Tibial nerve (tissue), 4 donors: ENCODE measurements at regions not wholly inside any gene's neighbourhood (a gene's known extent, or its start where the extent isn't known, plus 50 kb on each side); places are given as distances from the start of the nearest gene placed in this dataset.

ENCODE experiments used
- CTCF ChIP-seq, 5 experiments: fragments of 200-600 bp in 3 of 5; fragments of 450-650 bp in 2 of 5; sonication (generic) in 3 of 5; IDR thresholded peaks; one replicate each; pipeline ENCODE4 v1.5.1; 2016 to 2019; ENCODE audit warnings: antibody characterized with exemption in 5 of 5, mild to moderate bottlenecking in 3 of 5, moderate library complexity in 2 of 5
- EP300 ChIP-seq, 2 donors: sonication (generic); formaldehyde crosslinking; IDR thresholded peaks; one replicate each; pipeline ENCODE4 v1.6.1; 2017; ENCODE audit warnings: antibody characterized with exemption in 2 of 2, mild to moderate bottlenecking in 1 of 2

- TF ChIP-seq CTCF (IDR thresholded peaks at IDR 0.05) (no peak), EP300 (IDR thresholded peaks at IDR 0.05) (no peak)
Observed at GRCh38 chr10:123462756-123463155, 203.4 kb upstream of the GPR26 start.
